AG09319 (cell line): ENCODE measurements at regions not wholly inside any gene's neighbourhood (a gene's known extent, or its start where the extent isn't known, plus 50 kb on each side); places are given as distances from the start of the nearest gene placed in this dataset.

ENCODE experiments used
- DNase-seq: peaks from one replicate; pipeline ENCODE4 v3.0.0-alpha.2; 2010; ENCODE audit warnings: low read depth; ENCODE audit errors: extremely low read depth
- TF ChIP-seq, protein P1 (sequence below): IDR thresholded peaks from 2 replicates; pipeline ENCODE4 v1.5.1; 2011; ENCODE audit warnings: low read depth, mild to moderate bottlenecking, inconsistent platforms, low read length, moderate library complexity

DNA sequence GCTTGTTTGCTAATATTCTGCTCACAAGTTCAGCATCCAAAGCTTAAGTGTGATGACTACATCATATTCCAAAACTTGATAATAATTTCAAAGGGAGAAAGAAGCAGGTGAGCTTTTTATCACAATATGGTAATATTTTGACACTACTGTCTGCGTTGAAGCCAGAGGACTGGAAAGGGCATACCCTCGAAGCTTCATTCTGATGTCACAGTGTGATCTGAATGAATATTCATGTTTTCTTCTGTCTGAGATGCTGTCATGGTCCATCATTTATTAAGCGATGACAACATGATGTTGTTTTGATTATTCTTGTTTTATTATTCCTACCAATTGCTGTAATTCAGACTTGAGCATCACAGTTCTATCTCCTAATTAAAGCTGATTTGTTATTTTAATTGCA is 625.4 kb downstream of the ZPLD1 start:
- TF ChIP-seq, protein P1, sequence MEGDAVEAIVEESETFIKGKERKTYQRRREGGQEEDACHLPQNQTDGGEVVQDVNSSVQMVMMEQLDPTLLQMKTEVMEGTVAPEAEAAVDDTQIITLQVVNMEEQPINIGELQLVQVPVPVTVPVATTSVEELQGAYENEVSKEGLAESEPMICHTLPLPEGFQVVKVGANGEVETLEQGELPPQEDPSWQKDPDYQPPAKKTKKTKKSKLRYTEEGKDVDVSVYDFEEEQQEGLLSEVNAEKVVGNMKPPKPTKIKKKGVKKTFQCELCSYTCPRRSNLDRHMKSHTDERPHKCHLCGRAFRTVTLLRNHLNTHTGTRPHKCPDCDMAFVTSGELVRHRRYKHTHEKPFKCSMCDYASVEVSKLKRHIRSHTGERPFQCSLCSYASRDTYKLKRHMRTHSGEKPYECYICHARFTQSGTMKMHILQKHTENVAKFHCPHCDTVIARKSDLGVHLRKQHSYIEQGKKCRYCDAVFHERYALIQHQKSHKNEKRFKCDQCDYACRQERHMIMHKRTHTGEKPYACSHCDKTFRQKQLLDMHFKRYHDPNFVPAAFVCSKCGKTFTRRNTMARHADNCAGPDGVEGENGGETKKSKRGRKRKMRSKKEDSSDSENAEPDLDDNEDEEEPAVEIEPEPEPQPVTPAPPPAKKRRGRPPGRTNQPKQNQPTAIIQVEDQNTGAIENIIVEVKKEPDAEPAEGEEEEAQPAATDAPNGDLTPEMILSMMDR, result no peak
- no peak for DNase-seq

DNA sequence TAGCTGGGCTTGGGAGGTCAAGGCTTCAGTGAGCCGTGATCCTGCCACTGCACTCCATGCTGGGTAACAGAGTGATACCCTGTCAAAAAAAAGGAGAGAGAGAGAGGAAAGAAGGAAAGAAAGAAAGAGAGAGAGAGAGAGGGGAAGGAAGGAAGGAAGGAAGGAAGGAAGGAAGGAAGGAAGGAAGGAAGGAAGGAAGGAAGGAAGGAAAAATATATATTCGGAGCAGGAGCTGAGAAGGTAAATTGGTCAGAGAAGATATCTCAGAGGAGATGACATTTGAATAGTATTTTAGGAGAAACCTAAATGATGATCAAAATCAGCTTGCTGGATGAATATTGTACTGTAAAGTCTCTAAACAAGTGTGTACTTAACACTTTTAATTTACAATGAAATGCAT is 633.1 kb downstream of the ZPLD1 start:
- DNase-seq, result no peak
- TF ChIP-seq, protein P1, result no peak

DNA sequence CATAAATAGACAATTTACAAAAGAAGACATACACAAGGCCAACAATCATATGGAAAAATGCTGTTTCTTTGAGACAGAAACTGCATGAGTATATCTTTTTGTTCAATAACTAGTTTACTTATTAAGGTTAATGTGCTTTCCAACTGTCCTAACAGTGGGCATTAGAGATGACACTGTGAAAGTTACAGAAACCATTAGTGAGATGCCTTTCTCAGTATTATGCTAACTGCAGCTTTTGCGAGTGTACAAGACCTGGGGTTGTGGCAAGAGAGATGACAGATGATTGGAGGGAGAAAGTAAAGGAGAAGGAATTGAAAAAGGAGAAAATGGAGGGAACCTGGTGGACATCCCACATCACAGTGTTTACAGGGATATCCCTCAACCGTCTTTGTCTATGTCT is 640.5 kb downstream of the ZPLD1 start:
- no peak for DNase-seq
- TF ChIP-seq, protein P1, result no peak

DNA sequence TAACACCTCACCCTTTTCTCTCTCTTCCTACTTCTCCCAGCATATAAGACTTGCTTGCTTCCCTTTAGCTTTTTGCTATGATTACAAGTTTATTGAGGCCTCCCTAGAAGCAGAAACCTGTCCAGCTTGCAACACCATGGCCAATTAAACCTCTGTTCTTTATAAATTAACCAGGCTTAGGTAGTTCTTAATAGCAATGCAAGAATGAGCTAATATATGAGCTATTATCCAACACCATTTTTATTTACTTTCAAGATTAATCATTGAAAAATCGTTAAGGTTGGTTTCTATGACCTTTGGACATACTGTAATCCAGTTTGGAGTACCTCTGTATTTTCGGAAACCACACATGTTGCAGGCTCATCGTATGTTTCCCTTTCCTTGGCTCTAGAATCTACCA is 643.1 kb downstream of the ZPLD1 start:
- TF ChIP-seq, protein P1, result no peak
- DNase-seq, result no peak

DNA sequence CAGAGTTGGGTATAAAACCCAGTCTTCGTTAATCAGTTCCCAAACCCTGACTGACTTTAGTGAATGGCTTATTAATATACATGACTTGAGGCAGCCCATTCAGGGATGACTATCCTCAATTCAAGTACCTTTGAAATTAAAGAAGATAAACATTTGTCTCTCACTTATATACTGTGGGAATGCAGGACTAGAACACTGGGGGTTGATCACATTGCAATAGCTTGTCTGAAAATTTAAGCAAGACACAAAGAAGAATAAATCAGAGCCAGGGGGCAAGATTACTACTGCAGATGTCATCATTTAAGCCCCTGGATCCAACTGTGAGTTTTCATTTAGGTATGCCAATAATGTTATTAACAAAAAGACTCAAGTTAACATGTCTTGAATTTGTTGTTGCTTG is 647.7 kb downstream of the ZPLD1 start:
- TF ChIP-seq, protein P1, result no peak
- no peak for DNase-seq

DNA sequence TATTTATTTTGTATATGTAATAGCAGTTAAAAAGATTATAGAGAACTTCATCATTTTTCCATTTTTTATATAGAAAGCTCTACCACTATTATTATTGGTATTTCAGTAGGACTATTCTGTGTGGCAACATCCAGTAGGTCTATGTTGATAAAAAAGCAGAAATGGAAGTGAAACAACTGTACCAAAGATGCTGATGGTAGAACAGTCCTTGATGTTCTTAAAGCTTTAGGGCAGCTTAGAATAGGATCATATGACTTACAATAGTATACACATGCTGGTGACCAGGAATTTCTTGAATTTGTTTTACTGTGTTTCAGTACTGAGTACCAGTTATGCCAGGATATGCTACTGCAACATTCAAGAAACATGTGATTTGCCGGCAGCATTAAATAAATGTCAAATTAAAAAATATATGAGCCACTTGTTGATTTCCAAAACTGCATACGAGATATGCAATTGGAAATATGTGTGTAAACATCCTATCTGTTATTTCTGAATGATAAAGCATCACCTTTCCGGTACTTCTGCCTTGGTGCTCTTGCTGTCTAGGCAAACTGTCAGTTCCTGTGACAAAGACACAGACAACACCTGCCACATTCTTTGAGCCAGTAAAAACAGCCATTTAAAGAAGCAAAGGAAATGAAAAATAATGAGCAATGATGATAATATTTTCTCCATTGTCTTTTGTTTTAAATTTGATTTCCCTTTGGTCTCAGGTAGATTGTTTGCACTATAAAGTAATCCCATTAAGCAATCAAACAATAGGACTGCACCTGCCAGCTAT is 649.2 kb downstream of the ZPLD1 start:
- TF ChIP-seq, protein P1, result no peak
- DNase-seq, result no peak

DNA sequence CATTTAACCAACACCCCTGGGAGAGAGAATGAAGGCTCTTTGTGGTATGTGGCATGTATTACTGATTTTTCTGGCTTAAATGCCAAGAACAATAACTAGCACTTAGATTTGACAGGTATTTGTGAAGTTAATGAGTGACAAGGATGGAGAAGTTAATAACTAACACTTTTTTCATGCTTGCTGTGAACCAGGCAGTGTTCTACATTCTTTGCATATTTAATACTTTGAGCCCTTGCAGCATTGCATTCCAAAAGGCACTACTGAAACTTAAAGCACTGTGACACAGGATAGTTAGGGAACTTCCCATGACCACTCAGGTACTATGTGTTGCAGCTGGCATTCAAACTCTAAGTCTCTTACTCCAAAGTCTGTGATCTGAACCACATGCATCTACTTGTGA is 650.6 kb downstream of the ZPLD1 start:
- TF ChIP-seq, protein P1, result no peak
- DNase-seq, result no peak
